ENCODE measurements at regions not wholly inside any gene's neighbourhood (a gene's known extent, or its start where the extent isn't known, plus 50 kb on each side); places are given as distances from the start of the nearest gene placed in this dataset.
"Not testable (repeated sequence)": the region's sequence is repeated elsewhere in the genome, so short reads cannot be mapped to it uniquely, and the experiment has no call there.

DNA sequence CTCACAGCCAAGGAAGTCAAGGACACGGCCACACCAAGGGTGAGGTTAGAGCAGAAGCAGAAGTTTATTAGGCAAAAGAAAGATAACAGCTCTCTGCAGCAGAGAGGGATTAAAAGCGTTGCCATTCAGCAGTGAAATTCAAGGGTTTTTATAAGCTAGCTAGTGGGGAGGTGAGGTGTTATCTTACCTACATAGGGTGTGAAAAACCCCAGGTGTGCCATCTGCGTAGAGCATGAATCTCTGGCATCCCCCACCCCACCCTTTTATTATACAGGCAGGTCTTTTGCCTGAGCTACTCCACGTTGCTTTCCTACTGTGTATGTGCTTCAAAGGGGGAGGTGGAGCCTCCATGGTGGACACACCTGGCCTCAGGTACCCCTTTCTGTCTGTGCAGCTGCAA, 135.4 kb downstream of the ARHGAP11B start:
- not testable (repeated sequence) for DNase-seq

DNA sequence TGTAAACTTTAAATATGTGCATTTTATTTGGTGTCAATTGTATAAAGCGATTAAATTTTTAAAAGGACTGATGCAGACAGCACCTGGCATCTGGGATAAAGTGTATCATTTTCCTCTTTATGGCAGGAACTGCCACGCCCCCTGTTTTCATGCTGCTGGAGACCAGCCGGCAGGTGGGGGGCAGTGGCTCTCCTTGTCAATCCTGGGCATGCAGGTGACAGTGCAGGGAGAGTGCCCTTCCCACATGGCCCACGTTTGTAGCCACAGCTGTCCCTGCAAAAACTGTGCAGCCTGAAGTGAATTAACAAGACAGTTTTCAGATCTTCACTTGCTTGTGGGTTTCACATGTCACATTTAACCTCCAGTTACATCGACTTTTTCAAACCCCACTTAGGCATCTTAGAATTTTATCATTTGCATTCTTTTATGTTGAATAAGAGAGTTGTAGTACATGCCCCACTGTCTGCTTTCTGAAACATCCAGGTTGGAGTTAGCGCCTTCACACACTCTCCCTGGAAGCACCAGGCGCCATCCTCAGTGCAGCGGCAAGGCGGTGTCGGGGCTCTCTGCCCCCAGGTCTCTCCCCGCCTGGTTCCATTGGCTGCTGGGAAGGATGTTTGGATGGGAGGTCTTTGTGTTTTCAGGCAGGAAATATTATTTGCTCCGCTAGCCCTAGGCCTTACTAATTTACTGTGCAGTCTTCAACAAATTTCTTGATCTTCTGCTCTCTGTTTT, 134.2 kb upstream of the FAN1 start:
- DNase-seq = not testable (repeated sequence)

DNA sequence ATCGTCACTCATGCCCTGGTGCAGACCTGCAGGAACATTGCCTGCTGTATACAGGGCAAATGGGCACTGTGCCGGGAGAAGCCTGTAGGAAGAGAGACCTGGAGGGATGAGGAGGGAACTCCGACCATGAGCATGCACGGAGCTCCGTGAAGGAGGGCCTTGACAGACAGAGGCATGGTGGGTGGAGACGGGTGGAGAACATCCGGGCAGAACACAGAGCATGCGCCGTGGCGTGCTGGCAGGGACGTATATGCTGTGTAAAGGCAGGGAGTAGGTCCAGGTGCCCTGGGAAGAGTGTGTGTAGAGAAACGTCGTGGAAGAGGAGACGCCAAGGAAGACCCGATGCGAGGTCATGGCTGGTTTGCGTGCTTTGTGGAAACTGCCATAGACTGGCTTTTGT, 133.0 kb upstream of the FAN1 start:
- no peak for DNase-seq

DNA sequence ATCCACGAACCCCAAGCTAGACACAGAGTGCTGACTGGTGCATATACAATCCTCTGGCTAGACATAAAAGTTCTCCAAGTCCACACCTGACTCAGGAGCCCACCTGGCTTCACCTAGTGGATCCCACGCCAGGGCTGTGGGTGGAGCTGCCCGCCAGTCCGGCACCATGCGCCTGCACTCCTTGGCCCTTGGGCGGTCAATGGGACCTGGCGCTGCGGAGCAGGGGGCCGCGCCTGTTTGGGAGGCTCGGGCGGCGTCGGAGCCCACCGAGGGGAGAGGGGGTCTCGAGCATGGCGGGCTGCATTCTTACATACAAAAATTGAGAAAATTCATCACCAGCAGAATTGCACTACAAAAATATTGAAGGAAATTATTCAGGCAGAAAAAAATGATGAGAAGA, 120.7 kb upstream of the FAN1 start:
- DNase-seq = no peak

DNA sequence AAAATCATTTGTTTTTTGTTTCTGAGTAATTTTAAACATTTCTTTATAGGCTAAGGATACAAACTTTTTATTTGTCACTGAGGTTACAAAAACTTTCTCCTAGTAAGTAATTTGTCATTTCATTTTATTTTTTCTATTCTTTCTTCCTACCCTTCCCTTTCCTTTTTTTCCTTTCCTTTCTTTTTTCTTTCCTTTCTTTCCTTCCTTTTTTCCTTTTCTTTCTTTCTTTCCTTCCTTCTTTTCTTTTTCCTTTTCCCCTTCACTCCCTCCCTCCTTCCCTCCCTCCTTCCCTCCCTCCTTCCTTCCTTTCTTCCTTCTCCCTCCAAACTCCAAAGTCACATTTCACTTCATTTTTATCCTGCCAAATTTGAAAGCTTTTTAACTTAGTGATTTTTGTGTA, 115.1 kb upstream of the FAN1 start:
- no peak for DNase-seq

DNA sequence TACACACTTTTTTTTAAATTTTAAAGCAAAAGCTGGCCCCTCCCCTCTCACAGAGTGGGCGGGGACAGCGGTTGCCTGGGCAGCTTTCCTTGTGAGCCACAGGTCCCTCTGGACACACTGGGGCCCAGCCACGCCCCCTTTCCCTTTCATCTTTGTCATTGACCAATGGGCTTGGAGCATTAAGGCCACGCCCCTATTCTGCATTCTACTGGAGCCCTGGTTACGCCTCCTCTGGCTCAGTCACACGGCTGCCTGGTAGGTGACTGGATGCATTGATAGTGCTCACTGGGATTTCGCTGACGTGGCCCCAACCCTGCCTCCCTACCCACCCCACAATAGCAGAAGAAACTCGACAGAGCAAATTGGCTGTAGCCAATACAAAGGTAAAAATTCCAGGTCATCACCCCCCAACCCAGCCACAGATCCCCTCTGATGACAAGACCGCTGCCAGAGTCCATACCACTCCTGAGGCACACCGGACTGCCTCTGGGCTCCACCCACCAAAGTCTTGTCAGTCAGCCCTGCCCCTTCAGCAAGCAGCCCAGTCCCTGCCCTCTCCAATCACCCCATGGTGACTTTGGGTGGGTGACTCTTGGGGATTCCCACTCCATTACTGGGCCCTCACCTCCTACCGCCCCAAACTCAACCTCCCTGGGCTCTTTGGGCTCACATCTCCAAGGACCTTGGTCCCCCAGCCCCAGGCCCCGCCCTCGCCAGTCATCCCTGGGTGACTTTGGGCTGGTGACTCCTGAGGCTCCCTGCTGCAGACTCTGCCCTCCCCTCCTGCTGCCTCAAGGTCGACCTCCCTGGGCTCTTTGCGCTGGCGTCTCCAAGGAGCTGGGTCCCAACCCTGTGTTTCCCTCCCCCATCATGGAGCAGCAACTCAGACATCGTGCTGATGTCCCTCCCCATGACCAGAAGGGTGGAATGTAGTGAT, 112.2 kb upstream of the FAN1 start:
- no peak for DNase-seq

DNA sequence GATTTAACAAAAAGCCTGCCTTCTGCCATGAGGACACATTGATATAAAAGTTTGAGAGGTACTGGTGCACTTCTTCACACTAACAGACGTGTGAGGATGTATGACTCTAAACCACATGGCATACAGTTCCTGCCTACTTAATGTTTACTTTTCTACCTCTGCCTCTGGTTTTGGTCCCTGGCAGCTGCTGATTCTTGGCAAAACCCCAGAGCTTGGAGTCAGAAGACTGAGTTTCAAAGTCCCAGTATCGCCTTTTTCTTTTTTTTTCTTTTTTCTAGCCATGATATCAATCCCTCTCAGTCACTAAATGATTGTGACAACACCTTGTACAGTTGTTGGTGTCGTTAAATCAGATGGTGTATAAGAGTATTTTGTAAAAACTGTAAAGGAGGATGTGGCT, 110.9 kb upstream of the FAN1 start:
- DNase-seq = not testable (repeated sequence)

DNA sequence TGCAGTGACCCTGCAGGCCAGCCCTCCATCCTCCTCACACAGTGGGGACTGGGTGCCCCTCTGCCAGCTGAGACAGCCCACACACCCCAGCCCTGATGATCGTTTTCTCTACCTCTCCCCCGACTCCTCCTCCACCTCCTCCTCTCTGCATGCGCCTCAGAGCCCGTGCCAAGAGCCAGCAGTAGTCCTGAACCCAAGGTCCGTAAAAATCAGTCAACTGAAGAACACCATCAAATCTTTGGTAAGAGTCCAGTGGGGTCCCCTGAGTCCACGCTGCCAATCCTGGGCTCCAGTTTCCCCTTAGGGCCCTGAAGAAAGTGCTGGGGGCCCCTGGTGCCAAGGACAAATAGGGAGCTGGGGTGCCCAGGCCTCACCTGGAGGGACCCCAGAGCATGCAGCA, 109.3 kb upstream of the FAN1 start:
- no peak for DNase-seq

DNA sequence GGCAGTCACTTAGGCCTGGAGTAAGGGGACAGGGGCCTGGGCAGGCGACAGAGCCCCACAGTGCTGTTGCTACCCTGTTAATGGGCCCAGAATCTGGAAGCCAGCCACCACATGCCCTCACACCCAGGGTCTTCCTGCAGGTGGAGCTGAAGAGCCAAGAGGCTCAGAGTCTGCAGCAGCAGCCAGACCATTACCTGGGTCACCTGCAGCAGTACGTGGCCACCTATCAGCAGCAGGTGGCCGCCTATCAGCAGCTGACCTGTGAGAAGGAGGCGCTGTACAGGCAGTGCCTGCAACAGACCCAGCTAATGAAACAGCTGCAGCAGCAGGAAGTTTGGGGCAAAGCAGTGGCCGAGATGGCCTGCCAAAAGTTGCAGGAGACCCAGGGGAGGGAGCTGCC, 104.2 kb upstream of the FAN1 start:
- DNase-seq = not testable (repeated sequence)

DNA sequence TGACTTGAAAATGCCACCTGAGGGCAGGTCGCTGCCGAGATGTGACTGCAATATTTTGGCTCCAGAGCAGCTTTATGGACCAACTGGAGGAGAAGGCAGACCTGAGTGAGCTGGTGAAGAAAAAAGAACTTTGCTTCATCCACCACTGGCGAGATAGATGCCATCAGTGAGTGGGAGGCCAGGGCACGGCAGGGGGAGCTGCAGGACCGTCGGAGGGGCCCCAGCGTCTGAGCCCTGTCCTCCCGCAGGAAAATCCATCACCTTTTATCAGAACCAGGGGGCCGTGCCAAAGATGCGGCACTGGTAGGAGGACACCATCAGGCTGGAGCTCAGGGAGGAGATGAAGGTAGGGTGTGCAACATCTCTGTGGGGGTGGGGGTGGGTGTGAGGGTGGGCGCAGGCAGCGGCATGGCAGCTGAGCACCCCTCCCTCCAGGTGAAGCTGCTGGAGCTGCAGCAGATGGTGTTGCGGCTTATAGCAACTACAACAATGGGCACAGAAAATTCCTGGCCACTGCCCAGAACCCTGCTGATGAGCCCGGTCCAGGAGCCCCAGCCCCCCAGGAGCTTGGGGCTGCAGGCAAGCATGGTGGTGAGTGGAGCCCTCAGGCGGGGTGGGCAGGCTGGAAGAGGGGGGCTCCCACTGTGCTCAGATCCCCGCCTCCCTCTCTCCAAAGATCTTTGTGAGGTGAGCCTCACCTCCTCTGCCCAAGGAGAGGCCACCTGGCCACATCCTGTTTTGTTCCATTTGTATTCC, 102.4 kb upstream of the FAN1 start:
- not testable (repeated sequence) for DNase-seq

DNA sequence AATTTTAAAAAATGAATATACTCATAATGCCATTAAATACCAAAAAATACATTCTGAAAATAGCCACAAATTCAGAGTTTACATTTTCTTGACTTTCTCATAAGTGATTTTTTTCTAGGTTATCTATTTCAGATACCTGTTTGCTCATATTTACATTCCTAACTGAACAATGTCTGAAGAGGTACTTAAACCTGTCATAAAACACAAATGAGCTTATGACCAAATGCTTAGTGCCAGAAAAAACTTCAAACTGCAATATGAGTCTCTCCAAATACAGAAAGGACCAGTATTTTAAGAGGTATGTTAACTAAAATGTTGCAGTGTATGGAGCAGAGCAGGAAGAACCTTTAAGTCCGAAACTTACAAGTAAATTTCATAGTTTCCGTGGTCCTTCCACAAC, 101.7 kb upstream of the FAN1 start:
- DNase-seq = not testable (repeated sequence)

DNA sequence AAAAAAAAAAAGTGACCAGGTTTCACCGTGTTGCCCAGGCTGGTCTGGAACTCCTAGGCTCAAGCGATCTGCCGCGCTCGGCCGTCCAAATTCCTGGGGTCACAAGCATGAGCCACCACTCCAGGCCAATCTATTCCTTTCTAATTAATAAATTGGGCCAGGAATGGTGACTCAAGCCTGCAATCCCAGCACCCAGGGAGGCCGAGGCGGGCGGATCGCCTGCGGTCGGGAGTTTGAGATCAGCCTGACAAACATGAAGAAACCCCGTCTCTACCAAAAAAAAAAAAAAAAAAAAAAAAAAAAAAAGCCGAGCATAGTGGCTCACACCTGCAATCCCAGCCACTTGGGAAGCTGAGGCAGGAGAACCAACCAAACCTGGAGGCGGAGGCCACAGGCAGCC, 100.0 kb upstream of the FAN1 start:
- DNase-seq = not testable (repeated sequence)

DNA sequence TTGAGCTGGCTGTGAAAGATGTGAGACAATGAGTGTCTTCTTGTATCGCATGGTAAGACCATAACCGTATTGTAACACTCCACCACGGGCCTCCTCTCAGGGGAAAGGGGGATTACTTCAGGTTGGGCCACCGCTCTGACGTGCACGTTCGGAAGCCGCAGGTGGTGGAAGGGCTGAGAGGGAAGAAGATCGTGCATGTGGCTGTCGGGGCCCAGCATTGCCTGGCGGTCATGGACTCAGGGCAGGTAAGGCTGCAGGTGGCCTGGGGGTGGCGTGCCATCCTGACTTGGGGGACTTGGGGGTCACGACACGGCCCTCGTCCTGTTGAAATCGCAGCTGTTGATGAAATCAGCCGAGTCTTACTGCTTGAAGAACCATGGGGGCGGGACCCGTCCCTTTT, 87.3 kb upstream of the FAN1 start:
- DNase-seq = no peak

DNA sequence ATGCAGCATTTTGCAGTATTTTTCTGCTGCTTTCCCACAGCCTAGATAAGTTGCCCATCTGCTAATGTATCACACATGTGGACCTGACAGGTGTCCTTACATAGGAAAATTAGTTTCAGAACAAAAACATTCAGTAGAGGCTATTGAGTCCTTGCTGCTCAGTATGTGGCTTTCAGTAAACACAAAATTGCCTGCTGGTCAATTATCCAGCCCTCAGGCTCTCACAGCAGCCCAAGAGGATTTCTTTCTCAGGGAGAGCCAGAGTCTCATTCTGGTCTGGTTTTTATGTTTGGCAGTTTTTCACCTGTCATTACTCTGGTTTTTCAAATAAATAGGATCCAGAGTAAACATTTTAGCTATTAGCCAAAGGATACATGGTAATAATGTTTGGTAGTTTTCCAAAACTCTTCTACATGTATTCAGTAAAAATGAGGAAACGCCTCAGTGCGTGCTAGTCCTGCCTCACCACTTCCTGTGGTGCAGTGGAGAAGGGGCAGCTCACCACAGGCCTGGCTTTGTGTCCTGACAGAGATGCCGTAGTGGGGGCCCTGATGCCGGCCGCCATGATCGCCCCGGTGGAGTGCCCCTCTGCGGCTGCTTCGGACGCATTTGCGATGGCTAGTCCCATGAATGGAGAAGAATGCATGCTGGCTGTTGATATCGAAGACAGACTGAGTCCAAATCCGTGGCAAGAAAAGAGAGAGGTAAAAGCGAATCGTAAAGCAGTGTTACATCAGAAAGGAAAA, 80.5 kb upstream of the FAN1 start:
- DNase-seq = peak; percentile 8 to 48

DNA sequence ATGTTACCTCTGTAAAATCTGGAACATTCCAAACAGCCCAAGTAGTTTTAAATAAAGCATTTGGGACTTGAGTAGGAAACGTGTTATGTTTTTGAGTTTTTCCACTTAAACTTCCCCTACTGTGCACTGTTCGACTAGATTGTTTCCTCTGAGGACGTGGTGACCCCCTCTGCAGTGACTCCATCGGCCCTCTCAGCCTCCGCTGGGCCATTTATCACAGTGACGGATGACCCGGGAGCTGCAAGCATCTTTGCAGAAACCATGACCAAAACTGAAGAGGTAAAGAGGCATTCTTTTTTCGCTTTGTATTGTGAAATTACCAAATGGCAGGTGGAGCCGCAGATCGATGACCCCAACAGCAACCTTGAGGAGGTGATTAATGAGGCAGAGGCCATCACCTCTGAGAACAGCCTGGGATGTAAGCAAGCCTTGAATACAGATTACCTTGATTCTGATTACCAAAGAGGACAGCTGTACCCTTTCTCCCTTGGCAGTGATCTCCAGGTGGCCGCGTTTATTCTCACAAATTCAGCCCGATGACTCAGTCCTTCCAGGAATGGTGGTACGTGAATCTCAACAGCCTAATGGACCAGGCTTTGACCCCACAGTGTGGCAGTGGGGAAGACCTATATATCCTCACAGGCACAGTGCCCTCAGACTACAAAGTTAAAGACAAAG, 79.1 kb upstream of the FAN1 start:
- no peak for DNase-seq

DNA sequence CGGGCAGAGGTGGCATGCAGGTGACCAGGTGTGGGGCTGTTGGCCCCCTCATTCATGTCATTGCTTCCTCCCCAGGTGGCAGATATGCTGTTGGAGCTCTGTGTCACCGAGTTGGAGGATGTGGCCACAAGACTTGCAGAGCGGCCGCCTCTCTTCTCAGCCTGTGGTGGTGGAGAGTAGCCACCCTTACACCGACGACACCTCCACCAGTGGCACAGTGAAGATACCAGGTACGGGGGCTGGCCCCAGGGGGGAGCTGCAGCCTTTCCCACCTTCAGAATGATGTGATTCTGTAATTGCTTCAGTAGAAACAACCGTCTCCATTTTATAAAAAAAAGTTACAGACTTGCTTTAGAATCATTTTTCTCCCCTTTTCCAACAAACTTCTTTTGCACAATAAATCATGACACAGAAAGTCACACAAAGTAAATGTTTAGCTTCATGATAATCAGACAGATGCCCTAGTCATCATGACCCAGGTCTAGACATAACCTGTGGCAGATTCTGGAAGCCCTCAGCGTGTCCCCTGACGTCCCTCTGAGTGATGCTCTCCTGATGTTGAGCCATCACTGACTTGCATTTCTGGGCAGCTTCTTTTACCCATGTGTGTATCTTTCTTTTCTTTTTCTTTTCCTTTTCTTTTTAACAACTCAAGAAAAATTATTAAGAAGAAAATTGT, 76.0 kb upstream of the FAN1 start:
- no peak for DNase-seq

DNA sequence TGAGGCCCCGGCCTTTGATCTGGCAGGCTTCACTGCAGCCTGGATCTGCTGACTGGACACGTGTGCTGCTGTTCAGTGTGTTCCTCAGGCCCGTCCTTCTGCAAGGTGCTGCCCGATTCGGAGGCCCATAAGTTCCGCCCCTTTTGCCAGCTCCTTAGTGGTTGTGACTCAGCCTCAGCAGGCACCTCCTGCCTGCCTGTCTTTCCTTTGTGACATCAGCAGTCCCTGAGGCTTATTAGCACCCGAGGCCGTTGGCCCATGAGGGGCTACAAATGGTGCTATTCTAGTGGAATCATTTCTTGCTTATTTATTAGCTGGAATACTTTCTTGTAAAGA, 75.4 kb upstream of the FAN1 start:
- not testable (repeated sequence) for DNase-seq

DNA sequence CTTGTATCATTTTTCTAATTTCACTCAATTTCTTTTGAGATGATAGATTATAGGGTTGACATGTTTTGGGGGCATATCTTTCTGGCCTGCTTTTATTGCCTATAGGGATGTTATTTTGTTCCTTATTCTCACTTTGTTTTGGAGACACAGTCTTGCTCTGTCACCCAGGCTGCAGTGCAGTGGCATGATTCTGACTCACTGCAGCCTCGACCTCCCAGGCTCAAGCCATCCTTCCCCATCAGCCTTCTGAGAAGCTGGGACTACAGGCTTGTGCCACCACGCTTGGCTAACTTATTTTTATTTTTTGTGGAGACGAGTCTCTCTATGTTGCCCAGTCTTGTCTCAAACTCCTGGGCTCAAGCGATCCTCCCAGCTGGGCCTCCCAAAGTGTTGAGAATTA, 72.8 kb upstream of the FAN1 start:
- no peak for DNase-seq

DNA sequence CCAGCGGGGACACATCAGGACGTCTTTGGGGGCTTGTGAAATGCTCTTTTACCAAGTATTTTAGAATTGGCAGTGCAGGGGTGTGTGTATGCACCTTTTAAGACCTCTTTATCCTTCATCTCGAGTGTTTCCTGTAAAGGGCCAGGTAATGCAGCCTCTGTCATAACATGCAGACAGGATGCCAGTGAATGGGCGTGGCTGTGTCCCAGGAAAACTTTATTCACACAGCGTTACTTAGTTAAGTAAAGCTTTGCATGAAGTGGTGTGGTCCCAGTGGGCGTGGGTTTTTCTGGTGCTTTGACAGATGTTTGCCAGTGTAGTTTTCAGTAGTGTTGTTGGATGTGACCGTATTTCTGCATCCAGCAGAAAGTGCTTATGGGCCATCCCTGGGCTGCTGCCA, 70.3 kb upstream of the FAN1 start:
- DNase-seq = not testable (repeated sequence)

DNA sequence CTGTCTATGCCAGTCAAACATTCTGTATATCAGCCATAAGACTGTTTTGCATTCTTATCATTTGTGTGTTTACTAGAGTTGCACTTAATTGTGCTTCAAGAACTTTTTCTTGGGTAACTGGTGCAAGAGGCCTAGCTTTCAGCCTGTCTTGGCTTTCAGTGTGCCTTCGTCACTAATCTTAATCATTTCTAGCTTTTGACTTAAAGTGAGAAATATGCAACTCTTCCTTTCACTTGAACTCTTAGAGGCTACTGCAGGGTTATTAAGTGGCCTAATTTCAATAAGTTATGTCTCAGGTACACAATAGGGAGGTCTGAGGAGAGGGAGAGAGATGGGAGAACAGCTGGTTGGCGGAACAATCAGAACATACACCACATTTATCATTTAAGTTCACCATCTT, 62.1 kb upstream of the FAN1 start:
- not testable (repeated sequence) for DNase-seq

DNA sequence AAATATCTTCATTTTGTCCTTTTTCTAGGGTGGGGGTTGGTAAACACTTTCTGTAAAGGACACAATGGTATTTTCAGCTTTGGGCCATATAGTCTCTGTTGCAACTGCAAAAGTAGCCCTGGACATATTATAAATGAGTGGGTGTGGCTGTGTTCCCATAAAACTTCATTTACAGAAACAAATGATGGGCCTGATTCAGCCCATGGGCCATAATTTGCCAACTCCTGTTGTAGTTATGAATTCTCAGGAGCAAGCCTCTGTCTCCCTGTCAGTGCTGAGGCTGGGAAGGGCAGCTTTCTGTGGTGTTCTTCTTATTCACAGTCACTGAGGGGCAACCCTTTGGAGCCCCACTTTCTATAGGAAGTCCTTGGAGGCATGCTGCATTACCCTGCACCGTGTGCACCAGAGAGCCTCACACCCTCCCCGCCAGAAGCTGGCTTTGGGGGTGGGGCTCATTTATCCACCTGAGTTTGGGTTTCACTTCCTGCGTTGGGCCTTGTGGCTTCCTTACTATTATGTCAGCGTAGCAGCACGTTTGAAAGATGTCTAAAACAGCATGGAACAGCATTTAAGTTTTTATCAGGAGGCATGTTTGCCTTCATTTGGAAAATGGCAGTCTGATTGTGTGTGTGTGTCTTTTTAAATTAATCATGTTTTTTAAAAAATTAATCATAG, 60.8 kb upstream of the FAN1 start:
- DNase-seq = peak; percentile 14 to 30

All from activated CD4-positive, alpha-beta T cell treated with anti-CD3 and anti-CD28 coated beads for 4 hours (primary cell).